ENCODE measurements at regions not wholly inside any gene's neighbourhood (a gene's known extent, or its start where the extent isn't known, plus 50 kb on each side); places are given as distances from the start of the nearest gene placed in this dataset.
"Not testable (repeated sequence)": the region's sequence is repeated elsewhere in the genome, so short reads cannot be mapped to it uniquely, and the experiment has no call there.

GRCh38 chr6:156688620-156688971 is 88.6 kb upstream of the ARID1B start:
- DNase-seq (ENCODE audit: low read depth), result no peak

GRCh38 chr6:156687789-156688619 is 89.2 kb upstream of the ARID1B start:
- no peak for DNase-seq (ENCODE audit: low read depth)

GRCh38 chr6:156686995-156687788 is 90.0 kb upstream of the ARID1B start:
- peak; percentile 27 for DNase-seq (ENCODE audit: low read depth)

GRCh38 chr6:156686301-156686994 is 90.7 kb upstream of the ARID1B start:
- DNase-seq (ENCODE audit: low read depth), result peak; percentile 53

- no peak for DNase-seq (ENCODE audit: low read depth)
These were observed 91.4 kb upstream of the ARID1B start for GRCh38 chr6:156685823-156686222.

- no peak for DNase-seq (ENCODE audit: low read depth)
These were observed 93.4 kb upstream of the ARID1B start for GRCh38 chr6:156683821-156684220.

- no peak for DNase-seq (ENCODE audit: low read depth)
These were observed 100.5 kb upstream of the ARID1B start for GRCh38 chr6:156676721-156677120.

GRCh38 chr6:156674197-156674596 is 103.0 kb upstream of the ARID1B start:
- DNase-seq (ENCODE audit: low read depth), result no peak

- DNase-seq (ENCODE audit: low read depth), result not testable (repeated sequence)
These were observed 107.1 kb upstream of the ARID1B start for GRCh38 chr6:156670097-156670496.

- DNase-seq (ENCODE audit: low read depth), result no peak
These were observed 115.1 kb upstream of the ARID1B start for GRCh38 chr6:156662025-156662445.

GRCh38 chr6:156660389-156660788 is 116.8 kb upstream of the ARID1B start:
- DNase-seq (ENCODE audit: low read depth), result no peak

- no peak for DNase-seq (ENCODE audit: low read depth)
These were observed 117.4 kb upstream of the ARID1B start for GRCh38 chr6:156659822-156660198.

- no peak for DNase-seq (ENCODE audit: low read depth)
These were observed 118.0 kb upstream of the ARID1B start for GRCh38 chr6:156658966-156659821.

- DNase-seq (ENCODE audit: low read depth), result peak; percentile 82
These were observed 118.8 kb upstream of the ARID1B start for GRCh38 chr6:156658186-156658965.

- no peak for DNase-seq (ENCODE audit: low read depth)
These were observed 119.9 kb upstream of the ARID1B start for GRCh38 chr6:156657296-156657695.

GRCh38 chr6:156654919-156655918 is 122.0 kb upstream of the ARID1B start:
- no peak for DNase-seq (ENCODE audit: low read depth)

GRCh38 chr6:156652231-156652750 is 124.9 kb upstream of the ARID1B start:
- no peak for DNase-seq (ENCODE audit: low read depth)

- DNase-seq (ENCODE audit: low read depth), result no peak
These were observed 125.7 kb upstream of the ARID1B start for GRCh38 chr6:156651486-156651885.

GRCh38 chr6:156650896-156651390 is 126.2 kb upstream of the ARID1B start:
- no peak for DNase-seq (ENCODE audit: low read depth)

Data from non-pigmented ciliary epithelial cell (primary cell).